ENCODE measurements at regions not wholly inside any gene's neighbourhood (a gene's known extent, or its start where the extent isn't known, plus 50 kb on each side); places are given as distances from the start of the nearest gene placed in this dataset.

DNA sequence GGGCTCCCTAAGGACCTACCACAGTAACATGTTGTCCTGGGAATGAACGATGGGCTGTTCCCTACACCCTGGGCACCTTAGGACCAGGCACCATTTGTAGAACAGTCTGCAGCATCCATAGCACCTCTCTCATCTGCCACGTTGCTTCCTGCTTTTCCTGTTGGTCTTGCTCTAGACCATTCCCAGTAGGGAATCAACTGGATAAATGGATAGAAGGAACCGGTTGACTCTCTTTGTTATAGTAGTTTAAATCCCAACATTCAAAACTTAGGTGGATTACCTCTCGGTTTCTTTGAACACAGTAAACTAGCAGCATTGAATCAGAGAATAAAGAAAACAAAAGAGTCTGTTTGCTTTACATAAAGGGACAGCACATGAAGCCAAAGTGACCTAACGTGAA, 159.1 kb downstream of the HS3ST3B1 start:
- TF ChIP-seq, protein P1, sequence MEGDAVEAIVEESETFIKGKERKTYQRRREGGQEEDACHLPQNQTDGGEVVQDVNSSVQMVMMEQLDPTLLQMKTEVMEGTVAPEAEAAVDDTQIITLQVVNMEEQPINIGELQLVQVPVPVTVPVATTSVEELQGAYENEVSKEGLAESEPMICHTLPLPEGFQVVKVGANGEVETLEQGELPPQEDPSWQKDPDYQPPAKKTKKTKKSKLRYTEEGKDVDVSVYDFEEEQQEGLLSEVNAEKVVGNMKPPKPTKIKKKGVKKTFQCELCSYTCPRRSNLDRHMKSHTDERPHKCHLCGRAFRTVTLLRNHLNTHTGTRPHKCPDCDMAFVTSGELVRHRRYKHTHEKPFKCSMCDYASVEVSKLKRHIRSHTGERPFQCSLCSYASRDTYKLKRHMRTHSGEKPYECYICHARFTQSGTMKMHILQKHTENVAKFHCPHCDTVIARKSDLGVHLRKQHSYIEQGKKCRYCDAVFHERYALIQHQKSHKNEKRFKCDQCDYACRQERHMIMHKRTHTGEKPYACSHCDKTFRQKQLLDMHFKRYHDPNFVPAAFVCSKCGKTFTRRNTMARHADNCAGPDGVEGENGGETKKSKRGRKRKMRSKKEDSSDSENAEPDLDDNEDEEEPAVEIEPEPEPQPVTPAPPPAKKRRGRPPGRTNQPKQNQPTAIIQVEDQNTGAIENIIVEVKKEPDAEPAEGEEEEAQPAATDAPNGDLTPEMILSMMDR (IDR thresholded peaks at IDR 0.05) = no peak
- no peak overlapping the region for H3K4me3 ChIP-seq
- DNase-seq (ENCODE audit: low spot score in 2 of 2) = no peak
- intact Hi-C loops (cut with DNase I) = no loop called here
- H3K36me3 ChIP-seq = no peaks in the 10 kb centered on the region
- H3K9me3 ChIP-seq = no peaks in the 10 kb centered on the region
- no peaks in the 10 kb centered on the region for H3K27me3 ChIP-seq
- H3K27ac ChIP-seq = no peak overlapping the region
- no peaks in the 10 kb centered on the region for H3K4me1 ChIP-seq

DNA sequence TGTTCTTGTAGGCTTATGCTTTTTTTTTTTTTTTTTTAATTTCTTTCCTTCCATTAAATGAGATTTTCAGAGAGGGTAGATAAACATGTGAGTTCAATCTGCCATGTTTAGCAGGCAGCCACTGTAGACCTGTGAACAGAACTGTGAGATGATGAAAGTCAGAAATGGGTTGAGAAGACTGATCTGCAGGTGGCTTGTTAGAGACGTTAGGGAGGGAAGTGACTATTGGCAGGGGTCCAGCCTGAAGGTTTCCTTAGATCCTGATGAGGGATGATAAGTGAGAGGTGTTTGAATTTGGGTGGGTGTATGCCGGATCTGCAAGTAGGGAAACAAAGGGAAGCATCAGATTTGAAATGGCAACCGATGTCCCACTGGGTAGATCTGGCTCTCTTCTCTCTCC, 157.8 kb downstream of the HS3ST3B1 start:
- intact Hi-C loops (cut with DNase I) = no loop called here
- no peak for DNase-seq (ENCODE audit: low spot score in 2 of 2)

DNA sequence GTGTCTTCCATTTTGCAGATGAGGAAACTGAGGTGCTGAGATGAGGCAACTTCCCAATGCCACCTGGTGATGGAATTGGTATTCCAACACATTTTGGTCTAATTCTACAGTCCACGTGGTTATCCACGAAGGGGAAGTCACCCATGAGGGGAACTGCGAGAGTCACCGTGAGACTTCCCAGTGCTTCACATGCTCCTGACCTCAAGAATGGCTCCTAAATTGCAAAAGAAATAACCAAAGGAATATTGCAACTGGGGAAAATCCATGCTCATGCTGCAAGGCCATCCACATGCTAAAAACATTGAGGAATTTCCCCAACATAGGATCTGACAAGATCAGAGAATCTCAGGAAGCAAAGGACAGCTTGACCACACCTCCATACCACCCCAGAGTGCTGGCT, 153.9 kb downstream of the HS3ST3B1 start:
- no peaks in the 10 kb centered on the region for H3K9me3 ChIP-seq
- H3K27me3 ChIP-seq = no peaks in the 10 kb centered on the region
- intact Hi-C loops (cut with DNase I) = loop anchor here (5.0 kb wide), 1 partner anchor 52 kb away; no protein-coding TSS in a partner anchor
- H3K4me3 ChIP-seq = no peak overlapping the region
- no peaks in the 10 kb centered on the region for H3K4me1 ChIP-seq
- H3K27ac ChIP-seq = no peak overlapping the region
- TF ChIP-seq, protein P1 (IDR thresholded peaks at IDR 0.05) = no peak
- no peak for DNase-seq (ENCODE audit: low spot score in 2 of 2)
- H3K36me3 ChIP-seq = no peaks in the 10 kb centered on the region

More for the DNA sequence above, 157.8 kb downstream of the HS3ST3B1 start:
- Histone ChIP-seq H3K9me3 (no peaks in the 10 kb centered on the region), H3K4me3 (no peak overlapping the region), H3K36me3 (no peaks in the 10 kb centered on the region), H3K4me1 (no peaks in the 10 kb centered on the region), H3K27me3 (no peaks in the 10 kb centered on the region), H3K27ac (no peak overlapping the region)
- TF ChIP-seq, protein P1 (IDR thresholded peaks at IDR 0.05) = no peak

DNA sequence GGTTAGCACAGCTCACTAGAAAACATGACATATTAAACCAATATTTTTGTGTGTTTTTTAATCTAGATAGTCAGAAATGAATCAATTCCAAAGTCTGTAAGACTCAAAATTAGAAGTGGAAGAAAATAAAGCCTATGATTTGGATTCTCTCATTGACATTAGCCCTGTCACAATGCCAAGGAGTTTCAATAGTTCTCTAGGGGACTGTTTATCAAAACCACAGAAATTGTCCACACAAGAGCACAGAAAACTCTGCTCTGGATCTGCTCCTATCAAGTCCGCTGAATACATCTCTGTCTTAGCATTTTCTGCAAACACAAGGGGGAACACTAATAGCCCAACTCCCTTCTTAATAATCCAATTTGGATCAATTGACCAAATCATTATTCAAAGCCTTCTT, 152.0 kb downstream of the HS3ST3B1 start:
- intact Hi-C loops (cut with DNase I) = loop anchor here (5.0 kb wide), 1 partner anchor 51 kb away; no protein-coding TSS in a partner anchor
- Histone ChIP-seq H3K27ac (no peak overlapping the region), H3K27me3 (no peaks in the 10 kb centered on the region), H3K9me3 (no peaks in the 10 kb centered on the region), H3K4me1 (no peaks in the 10 kb centered on the region), H3K4me3 (no peak overlapping the region), H3K36me3 (no peaks in the 10 kb centered on the region)
- DNase-seq (ENCODE audit: low spot score in 2 of 2) = no peak
- TF ChIP-seq, protein P1 (IDR thresholded peaks at IDR 0.05) = no peak

DNA sequence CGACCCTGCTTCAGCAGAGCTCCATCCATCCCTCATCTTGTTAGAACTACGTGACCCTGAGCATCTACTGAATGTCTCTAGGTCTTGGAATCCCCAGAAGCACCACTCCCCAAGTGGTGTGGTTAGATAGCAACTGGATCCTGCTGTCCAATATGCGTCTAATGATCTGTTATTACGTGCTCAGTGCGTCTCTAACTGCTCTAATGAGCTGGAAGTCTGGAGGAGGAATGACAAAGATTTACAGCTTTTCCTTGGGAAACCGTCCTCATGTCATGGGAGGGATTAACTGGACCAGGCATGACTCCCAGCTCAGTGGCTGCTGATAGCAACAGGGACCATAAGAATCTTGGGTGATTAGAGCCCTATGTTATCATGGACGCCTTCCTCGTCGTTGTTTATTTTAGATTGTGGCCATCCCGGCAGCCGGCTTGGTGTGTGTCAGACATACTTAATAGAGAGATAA, 150.9 kb downstream of the HS3ST3B1 start:
- intact Hi-C loops (cut with DNase I) = loop anchor here (5.0 kb wide), 1 partner anchor 49 kb away; no protein-coding TSS in a partner anchor
- no peak for DNase-seq (ENCODE audit: low spot score in 2 of 2)
- TF ChIP-seq, protein P1 (IDR thresholded peaks at IDR 0.05) = no peak
- no peaks in the 10 kb centered on the region for H3K9me3 ChIP-seq
- no peaks in the 10 kb centered on the region for H3K36me3 ChIP-seq
- H3K4me1 ChIP-seq = no peaks in the 10 kb centered on the region
- no peak overlapping the region for H3K4me3 ChIP-seq
- H3K27me3 ChIP-seq = no peaks in the 10 kb centered on the region
- no peak overlapping the region for H3K27ac ChIP-seq

DNA sequence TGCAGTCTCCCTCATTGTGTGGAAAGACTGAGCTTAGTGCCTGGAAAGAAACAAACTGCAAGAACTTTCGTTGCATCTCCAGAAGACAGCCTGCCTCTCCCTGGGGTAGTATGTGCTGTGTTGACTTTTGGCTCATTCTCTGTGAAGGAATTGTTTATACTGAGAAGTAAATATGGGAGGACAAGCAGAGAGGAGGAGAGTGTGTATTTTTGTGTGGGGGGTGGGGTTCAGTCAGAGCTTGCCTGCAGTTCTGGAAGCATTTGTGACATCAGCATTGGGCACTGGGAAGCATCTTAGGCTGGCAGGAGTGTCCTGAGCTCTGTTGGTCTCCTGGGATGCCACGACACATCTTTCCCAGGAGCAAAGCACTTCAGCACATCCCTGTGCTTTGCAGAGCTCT, 147.9 kb downstream of the HS3ST3B1 start:
- TF ChIP-seq, protein P1 (IDR thresholded peaks at IDR 0.05) = no peak
- H3K4me3 ChIP-seq = no peak overlapping the region
- intact Hi-C loops (cut with DNase I) = no loop called here
- H3K4me1 ChIP-seq = no peaks in the 10 kb centered on the region
- no peak for DNase-seq (ENCODE audit: low spot score in 2 of 2)
- H3K27me3 ChIP-seq = no peaks in the 10 kb centered on the region
- no peaks in the 10 kb centered on the region for H3K36me3 ChIP-seq
- no peak overlapping the region for H3K27ac ChIP-seq
- H3K9me3 ChIP-seq = no peaks in the 10 kb centered on the region

All from ascending aorta (tissue), 2 donors.